Fibroblast of lung (primary cell): ENCODE measurements at regions not wholly inside any gene's neighbourhood (a gene's known extent, or its start where the extent isn't known, plus 50 kb on each side); places are given as distances from the start of the nearest gene placed in this dataset.

Experiments used
- DNase-seq, 2 donors: peaks; one replicate each; pipeline versions ENCODE4 v3.0.0 to v3.0.0-alpha.2; 2010; ENCODE audit warnings: low read depth in 2 of 2
- H2AFZ ChIP-seq: 2 replicates; pipeline ENCODE4 v1.5.1; 2012; ENCODE audit warnings: low read length, control low read depth, inconsistent platforms
- H3K27ac ChIP-seq: 2 replicates; pipeline ENCODE4 v1.5.1; 2011; ENCODE audit warnings: low read length, control low read depth; ENCODE audit not compliant: insufficient read depth
- H3K27me3 ChIP-seq: 2 replicates; pipeline ENCODE4 v1.5.1; 2011; ENCODE audit warnings: mild to moderate bottlenecking, low read length; ENCODE audit not compliant: control insufficient read depth, insufficient read depth
- H3K36me3 ChIP-seq: 2 replicates; pipeline ENCODE4 v1.5.1; 2011; ENCODE audit warnings: low read length; ENCODE audit not compliant: control insufficient read depth, insufficient read depth
- H3K4me1 ChIP-seq: 2 replicates; pipeline ENCODE4 v1.5.1; 2011; ENCODE audit warnings: low read length; ENCODE audit not compliant: control insufficient read depth, insufficient read depth; ENCODE audit errors: extremely low read depth
- H3K4me2 ChIP-seq: 2 replicates; pipeline ENCODE4 v1.5.1; 2011; ENCODE audit warnings: low read length, control low read depth; ENCODE audit not compliant: insufficient read depth; ENCODE audit errors: extremely low read depth
- H3K4me3 ChIP-seq, 4 experiments: fragments of 200-600 bp in 1 of 4; sonication (generic) in 1 of 4; replicated peaks in 1 of 4; 2 replicates each; pipeline ENCODE4 v1.5.1; 2011 to 2016; ENCODE audit warnings: low read length in 4 of 4, low read depth in 3 of 4, mild to moderate bottlenecking in 3 of 4, control low read depth in 2 of 4, inconsistent platforms in 1 of 4, mixed read lengths in 1 of 4; ENCODE audit not compliant: insufficient read depth in 1 of 4; ENCODE audit errors: control extremely low read depth in 1 of 4
- H3K79me2 ChIP-seq: 2 replicates; pipeline ENCODE4 v1.5.1; 2012; ENCODE audit warnings: mild to moderate bottlenecking, low read length, inconsistent platforms; ENCODE audit not compliant: control insufficient read depth, insufficient read depth
- H3K9ac ChIP-seq: 2 replicates; pipeline ENCODE4 v1.5.1; 2011; ENCODE audit warnings: mild to moderate bottlenecking, low read length, control low read depth; ENCODE audit not compliant: insufficient read depth
- H3K9me3 ChIP-seq: 2 replicates; pipeline ENCODE4 v1.5.1; 2012; ENCODE audit warnings: low read depth, low read length; ENCODE audit not compliant: control insufficient read depth, insufficient read depth
- H4K20me1 ChIP-seq: 2 replicates; pipeline ENCODE4 v1.5.1; 2011; ENCODE audit warnings: low read length; ENCODE audit not compliant: control insufficient read depth, insufficient read depth; ENCODE audit errors: extremely low read depth
- CTCF ChIP-seq, 2 donors: IDR thresholded peaks in 1 of 2; conservative IDR thresholded peaks in 1 of 2; 1 replicate in 1 of 2; 2 replicates in 1 of 2; pipeline ENCODE4 v1.5.1; 2011 to 2012; ENCODE audit warnings: low read length in 2 of 2, control low read depth in 1 of 2, inconsistent platforms in 1 of 2, low read depth in 1 of 2, mild to moderate bottlenecking in 1 of 2
- EZH2 ChIP-seq: IDR thresholded peaks from 2 replicates; pipeline ENCODE4 v1.5.1; 2012; ENCODE audit warnings: low read length, control low read depth, mild to moderate bottlenecking; ENCODE audit errors: missing control alignments

GRCh38 chr14:49319810-49320209 lies 266.4 kb downstream of the RPS29 start:
- DNase-seq, result no peak

GRCh38 chr14:49315570-49315969 lies 270.6 kb downstream of the RPS29 start:
- Histone ChIP-seq H3K27ac (no peak overlapping the region), H3K4me3 (no peak overlapping the region), H3K27me3 (no peaks in the 10 kb centered on the region), H3K4me2 (no peak overlapping the region), H3K4me1 (no peaks in the 10 kb centered on the region), H2AFZ (no peak overlapping the region), H3K9me3 (no peaks in the 10 kb centered on the region), H4K20me1 (no peaks in the 10 kb centered on the region), H3K36me3 (no peaks in the 10 kb centered on the region), H3K79me2 (no peaks in the 10 kb centered on the region), H3K9ac (no peak overlapping the region)
- DNase-seq, result no peak
- no peak for TF ChIP-seq CTCF (conservative IDR thresholded peaks at IDR 0.05 in 1 of 2, IDR thresholded peaks at IDR 0.05 in 1 of 2; ENCODE audit: low read depth in 1 of 2, low read length in 2 of 2)

More at GRCh38 chr14:49319810-49320209, 266.4 kb downstream of the RPS29 start:
- Histone ChIP-seq H3K4me3 (no peak overlapping the region), H3K9me3 (no peaks in the 10 kb centered on the region), H3K27ac (no peak overlapping the region), H3K4me2 (no peak overlapping the region), H3K36me3 (no peaks in the 10 kb centered on the region), H3K4me1 (no peaks in the 10 kb centered on the region), H4K20me1 (no peaks in the 10 kb centered on the region), H3K79me2 (no peaks in the 10 kb centered on the region), H3K9ac (no peak overlapping the region), H3K27me3 (no peaks in the 10 kb centered on the region), H2AFZ (no peak overlapping the region)
- TF ChIP-seq CTCF (conservative IDR thresholded peaks at IDR 0.05 in 1 of 2, IDR thresholded peaks at IDR 0.05 in 1 of 2; ENCODE audit: low read depth in 1 of 2, low read length in 2 of 2) (no peak), EZH2 (no peak)

DNA sequence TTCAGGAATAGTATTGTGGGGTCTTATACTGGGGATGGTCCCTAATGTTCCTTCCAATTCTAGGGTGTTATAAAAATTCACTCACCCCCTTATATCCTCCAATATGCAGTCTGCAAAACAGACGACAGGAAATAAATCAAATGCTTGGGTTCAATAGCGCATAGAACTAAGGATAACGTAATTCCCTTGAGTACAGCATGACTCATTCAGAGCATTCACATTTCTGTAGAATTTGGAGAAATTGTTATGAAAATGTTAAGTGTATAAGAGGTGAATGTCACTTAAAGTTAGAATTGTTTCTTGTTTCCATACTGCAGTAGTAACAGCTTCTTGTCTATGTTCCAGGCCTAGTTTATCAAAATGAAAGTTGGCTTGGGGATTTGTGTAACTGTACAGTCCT lies 271.4 kb downstream of the RPS29 start:
- H4K20me1 ChIP-seq, result no peaks in the 10 kb centered on the region
- no peak overlapping the region for H3K9ac ChIP-seq
- no peaks in the 10 kb centered on the region for H3K4me1 ChIP-seq
- H3K79me2 ChIP-seq, result no peaks in the 10 kb centered on the region
- no peaks in the 10 kb centered on the region for H3K27me3 ChIP-seq
- H3K4me3 ChIP-seq, result no peak overlapping the region
- H3K4me2 ChIP-seq, result no peak overlapping the region
- no peaks in the 10 kb centered on the region for H3K9me3 ChIP-seq
- H3K36me3 ChIP-seq, result no peaks in the 10 kb centered on the region
- H2AFZ ChIP-seq, result no peak overlapping the region
- no peak overlapping the region for H3K27ac ChIP-seq
- DNase-seq, result peak; percentile 7 to 56
- no peak for TF ChIP-seq CTCF (conservative IDR thresholded peaks at IDR 0.05 in 1 of 2, IDR thresholded peaks at IDR 0.05 in 1 of 2; ENCODE audit: low read depth in 1 of 2, low read length in 2 of 2)
